Central memory CD8-positive, alpha-beta T cell (primary cell): ENCODE measurements at regions not wholly inside any gene's neighbourhood (a gene's known extent, or its start where the extent isn't known, plus 50 kb on each side); places are given as distances from the start of the nearest gene placed in this dataset.

Experiments
- ATAC-seq: fragments of 150-1000 bp; cut with Tn5 transposase; replicated peaks from 2 replicates; pipeline ENCODE4 v1.10.0; 2022; ENCODE audit warnings: mild to moderate bottlenecking, moderate FRiP score, moderate number of reproducible peaks; ENCODE audit not compliant: poor library complexity, severe bottlenecking; ENCODE audit errors: extremely low read depth
- DNase-seq, 2 donors: peaks; one replicate each; pipeline ENCODE4 v3.0.0; 2021; ENCODE audit warnings: low spot score in 2 of 2
- H3K27ac Mint-ChIP-seq: one replicate; pipeline ENCODE4 v1.8.0; 2022; ENCODE audit warnings: low read depth, mild to moderate bottlenecking, moderate library complexity, mixed read lengths
- H3K27me3 Mint-ChIP-seq: one replicate; pipeline ENCODE4 v1.8.0; 2022; ENCODE audit warnings: mixed read lengths
- H3K36me3 Mint-ChIP-seq: one replicate; pipeline ENCODE4 v1.8.0; 2022; ENCODE audit warnings: mild to moderate bottlenecking, moderate library complexity, mixed read lengths; ENCODE audit not compliant: insufficient read depth
- H3K4me1 Mint-ChIP-seq: one replicate; pipeline ENCODE4 v1.8.0; 2022; ENCODE audit warnings: mixed read lengths
- H3K4me3 Mint-ChIP-seq: one replicate; pipeline ENCODE4 v1.8.0; 2022; ENCODE audit warnings: mild to moderate bottlenecking, moderate library complexity, mixed read lengths
- H3K9me3 Mint-ChIP-seq: one replicate; pipeline ENCODE4 v1.8.0; 2022; ENCODE audit warnings: mixed read lengths

DNA sequence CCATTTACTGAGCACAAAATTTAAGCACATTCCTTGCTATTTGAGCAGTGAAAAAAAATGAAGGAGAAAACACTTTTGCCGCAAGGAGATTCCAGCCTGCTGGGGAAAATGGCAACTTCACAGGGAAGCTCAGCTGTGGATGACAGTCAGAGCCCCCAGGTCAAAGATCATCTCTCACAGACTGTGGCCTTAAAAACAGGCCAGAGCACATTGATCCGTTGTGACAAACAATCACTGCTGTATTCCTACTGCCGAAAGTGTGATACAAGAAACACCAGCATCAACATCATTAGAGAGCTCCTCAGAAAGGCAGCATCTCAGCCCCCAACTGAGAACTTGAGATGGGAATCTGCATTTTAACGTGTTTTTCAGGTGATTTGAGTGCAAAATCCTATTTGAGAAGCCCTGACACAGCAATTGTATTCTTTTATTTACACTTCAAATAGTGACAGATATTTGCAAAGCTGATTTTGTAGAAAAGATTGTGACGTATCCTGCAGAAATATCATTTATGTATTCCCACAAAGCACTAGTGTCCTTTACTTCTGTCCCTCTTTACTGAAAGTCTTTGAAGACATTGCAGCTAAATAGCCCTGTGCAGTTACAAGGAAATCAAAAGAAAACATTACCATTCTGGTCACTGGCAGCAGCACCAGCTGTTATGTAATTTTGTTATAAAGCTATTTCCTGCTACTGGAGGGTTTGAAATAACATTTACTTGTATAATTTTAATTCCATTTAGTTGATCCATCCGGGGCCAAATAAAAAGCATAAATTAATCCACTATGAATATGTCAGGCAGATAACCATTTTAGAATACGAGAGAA is 652.0 kb downstream of the LIG4 start:
- no peaks in the 10 kb centered on the region for H3K27me3 Mint-ChIP-seq
- H3K27ac Mint-ChIP-seq, result no peak overlapping the region
- no peaks in the 10 kb centered on the region for H3K36me3 Mint-ChIP-seq
- H3K4me1 Mint-ChIP-seq, result no peaks in the 10 kb centered on the region
- DNase-seq (no peak), ATAC-seq (no peak)
- no peak overlapping the region for H3K4me3 Mint-ChIP-seq
- H3K9me3 Mint-ChIP-seq, result peaks cover 22% of the 10 kb centered on the region

DNA sequence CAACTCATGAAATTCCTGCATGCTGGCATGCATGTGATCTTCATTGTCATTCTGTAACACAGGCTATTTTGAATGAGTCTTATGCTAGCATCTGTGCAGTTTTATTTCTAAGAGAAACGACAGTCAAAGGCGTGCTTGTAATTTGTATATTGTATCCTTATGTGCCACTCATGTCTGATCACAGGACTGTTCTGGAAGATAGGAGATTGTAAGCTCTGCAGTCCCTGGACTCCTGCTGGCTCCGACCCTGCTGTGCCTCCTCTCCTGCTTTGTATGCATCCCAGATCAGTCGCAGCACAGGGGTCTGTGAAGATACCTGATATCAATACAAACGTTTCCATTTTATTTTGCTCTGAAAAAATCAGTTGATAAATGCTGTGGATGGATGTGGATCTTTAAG is 653.1 kb downstream of the LIG4 start:
- DNase-seq (no peak), ATAC-seq (no peak)
- Mint-ChIP-seq H3K36me3 (no peaks in the 10 kb centered on the region), H3K27me3 (no peaks in the 10 kb centered on the region), H3K27ac (no peak overlapping the region), H3K4me3 (no peak overlapping the region), H3K4me1 (no peaks in the 10 kb centered on the region), H3K9me3 (peaks cover 22% of the 10 kb centered on the region)

DNA sequence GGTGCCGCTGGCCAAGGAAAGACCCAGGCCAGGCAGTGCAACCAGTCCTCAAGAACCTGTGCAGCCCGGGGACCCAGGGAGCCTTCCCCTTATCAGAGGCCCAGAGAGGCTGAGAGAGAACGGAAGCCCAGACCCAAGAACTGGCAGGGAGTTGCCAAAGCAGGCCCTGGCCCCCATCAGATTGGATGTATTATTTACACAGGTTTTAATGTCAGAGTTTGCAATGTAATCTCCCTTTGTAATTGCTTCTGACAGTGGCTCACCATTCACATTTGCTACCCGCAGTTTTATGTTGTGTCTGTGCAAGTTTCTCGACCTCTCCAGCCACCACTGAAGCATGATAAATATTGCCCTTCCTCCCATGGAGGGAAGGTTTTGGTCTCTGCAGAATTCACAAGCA is 660.9 kb downstream of the LIG4 start:
- Mint-ChIP-seq H3K27me3 (no peaks in the 10 kb centered on the region), H3K4me3 (no peak overlapping the region), H3K36me3 (no peaks in the 10 kb centered on the region), H3K4me1 (no peaks in the 10 kb centered on the region), H3K27ac (no peak overlapping the region), H3K9me3 (peaks cover 18% of the 10 kb centered on the region)
- DNase-seq (no peak), ATAC-seq (no peak)

DNA sequence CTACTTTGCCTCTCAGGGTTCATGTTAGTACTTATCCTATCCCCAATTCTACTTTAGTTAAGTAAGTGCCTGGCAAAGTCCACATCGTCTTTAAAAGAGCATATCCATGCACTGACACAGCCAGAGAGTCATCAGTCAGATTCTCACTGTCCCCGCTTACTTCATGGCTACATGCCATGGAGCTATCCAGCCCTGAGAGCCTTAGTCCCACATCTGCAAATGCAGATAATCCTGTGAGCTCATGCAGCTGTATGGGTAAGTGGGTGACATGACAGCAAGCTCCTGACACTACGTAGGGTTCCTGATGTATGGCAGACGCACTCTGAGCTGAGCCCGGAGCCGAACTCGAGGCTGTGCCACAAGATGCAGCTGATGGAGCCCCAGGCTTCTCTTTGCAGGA is 661.5 kb downstream of the LIG4 start:
- H3K27me3 Mint-ChIP-seq, result no peaks in the 10 kb centered on the region
- no peak overlapping the region for H3K27ac Mint-ChIP-seq
- H3K4me3 Mint-ChIP-seq, result no peak overlapping the region
- DNase-seq (no peak), ATAC-seq (no peak)
- H3K9me3 Mint-ChIP-seq, result peaks cover 18% of the 10 kb centered on the region
- H3K4me1 Mint-ChIP-seq, result no peaks in the 10 kb centered on the region
- H3K36me3 Mint-ChIP-seq, result no peaks in the 10 kb centered on the region

DNA sequence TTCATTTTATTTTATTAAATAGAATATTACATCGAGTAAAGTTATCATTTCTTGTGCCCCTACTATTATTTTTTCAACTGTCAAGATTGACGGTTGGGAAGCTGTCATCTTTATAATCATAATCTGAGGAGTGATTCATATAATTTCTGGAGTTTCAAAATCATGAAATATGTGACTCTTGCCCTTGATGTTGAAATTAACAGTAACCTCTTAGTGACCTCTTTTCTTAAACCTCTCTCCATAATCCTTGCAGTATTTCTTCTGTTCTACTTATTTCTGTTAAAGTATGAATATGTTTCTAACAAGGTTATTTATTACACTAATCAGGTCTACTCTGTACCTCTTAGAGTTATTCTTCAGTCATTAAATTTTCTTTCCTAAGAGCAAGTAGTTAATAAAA is 663.8 kb downstream of the LIG4 start:
- peaks cover 25% of the 10 kb centered on the region for H3K9me3 Mint-ChIP-seq
- no peaks in the 10 kb centered on the region for H3K27me3 Mint-ChIP-seq
- no peak for DNase-seq
- H3K27ac Mint-ChIP-seq, result no peak overlapping the region
- no peaks in the 10 kb centered on the region for H3K4me1 Mint-ChIP-seq
- peaks cover 1% of the 10 kb centered on the region for H3K36me3 Mint-ChIP-seq
- no peak for ATAC-seq
- no peak overlapping the region for H3K4me3 Mint-ChIP-seq

DNA sequence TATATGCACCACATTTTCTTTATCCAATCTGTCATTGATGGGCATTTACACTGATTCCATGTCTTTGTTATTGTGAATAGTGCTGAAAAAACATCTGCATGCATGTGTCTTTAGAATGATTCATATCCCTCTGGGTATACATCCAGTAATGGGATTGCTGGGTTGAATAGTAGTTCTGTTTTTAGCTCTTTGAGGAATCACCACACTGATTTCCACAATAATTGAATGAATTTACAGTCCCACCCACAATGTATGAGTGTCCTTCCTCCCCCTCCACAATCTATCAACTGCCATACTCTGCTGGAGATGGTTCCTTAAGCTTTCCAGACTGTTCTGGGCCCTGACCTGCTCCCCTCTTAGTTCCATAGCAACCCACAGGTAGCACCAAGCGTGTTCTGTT is 667.0 kb downstream of the LIG4 start:
- no peaks in the 10 kb centered on the region for H3K4me1 Mint-ChIP-seq
- H3K9me3 Mint-ChIP-seq, result peaks cover 40% of the 10 kb centered on the region

DNA sequence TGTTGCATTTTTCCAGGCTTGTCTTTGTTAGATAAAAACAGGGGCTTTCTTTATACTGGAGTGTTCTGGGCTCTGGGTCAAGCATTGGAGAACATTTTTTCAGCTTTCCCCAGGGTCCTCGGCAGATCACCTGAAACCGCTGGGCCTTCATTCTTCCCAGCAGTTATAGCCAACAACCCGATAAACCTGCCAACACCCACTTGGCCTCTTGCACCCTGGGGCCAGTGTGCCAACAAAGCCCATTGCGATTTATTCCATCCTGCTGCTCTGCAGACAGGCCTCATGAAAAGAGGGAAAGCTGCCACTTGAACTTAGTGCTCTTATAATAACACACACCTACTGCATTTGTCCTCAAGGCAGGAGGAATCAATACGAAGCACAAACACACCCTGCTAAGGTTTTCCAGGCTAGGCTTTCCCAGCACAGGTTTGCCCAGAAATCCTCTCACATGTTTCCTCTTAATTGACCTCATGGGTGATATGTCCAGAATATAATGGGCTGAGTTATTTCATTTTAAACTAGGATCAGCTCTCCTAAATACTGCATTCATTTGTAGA is 669.3 kb downstream of the LIG4 start:
- peaks cover 39% of the 10 kb centered on the region for H3K9me3 Mint-ChIP-seq
- DNase-seq (no peak), ATAC-seq (no peak)
- H3K27ac Mint-ChIP-seq, result no peak overlapping the region
- H3K36me3 Mint-ChIP-seq, result peaks cover 1% of the 10 kb centered on the region
- no peaks in the 10 kb centered on the region for H3K27me3 Mint-ChIP-seq
- no peak overlapping the region for H3K4me3 Mint-ChIP-seq
- no peaks in the 10 kb centered on the region for H3K4me1 Mint-ChIP-seq

More for the DNA sequence above, 667.0 kb downstream of the LIG4 start:
- DNase-seq, result no peak
- Mint-ChIP-seq H3K4me3 (no peak overlapping the region), H3K27me3 (no peaks in the 10 kb centered on the region), H3K36me3 (peaks cover 1% of the 10 kb centered on the region), H3K27ac (no peak overlapping the region)
- ATAC-seq, result no peak

DNA sequence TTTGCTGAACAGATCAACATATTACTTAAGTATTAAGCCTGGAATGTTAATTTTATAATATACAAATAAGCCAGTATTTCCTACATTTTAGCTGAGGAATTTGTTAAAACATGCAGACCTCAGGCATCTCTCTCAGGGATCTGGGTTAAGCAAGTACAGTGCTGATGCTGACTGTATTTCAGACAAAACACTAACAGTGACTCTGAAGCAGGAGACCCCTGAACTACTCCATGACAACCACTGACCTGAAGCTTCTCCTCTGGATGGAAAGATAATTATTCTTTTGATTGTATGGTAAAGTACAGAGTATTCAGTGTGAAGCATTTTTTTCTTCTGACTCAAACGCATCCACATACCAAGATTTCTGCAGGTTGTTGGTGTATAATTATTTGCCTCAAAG is 680.8 kb downstream of the LIG4 start:
- H3K27ac Mint-ChIP-seq, result no peak overlapping the region
- no peaks in the 10 kb centered on the region for H3K4me1 Mint-ChIP-seq
- peaks cover 17% of the 10 kb centered on the region for H3K9me3 Mint-ChIP-seq

DNA sequence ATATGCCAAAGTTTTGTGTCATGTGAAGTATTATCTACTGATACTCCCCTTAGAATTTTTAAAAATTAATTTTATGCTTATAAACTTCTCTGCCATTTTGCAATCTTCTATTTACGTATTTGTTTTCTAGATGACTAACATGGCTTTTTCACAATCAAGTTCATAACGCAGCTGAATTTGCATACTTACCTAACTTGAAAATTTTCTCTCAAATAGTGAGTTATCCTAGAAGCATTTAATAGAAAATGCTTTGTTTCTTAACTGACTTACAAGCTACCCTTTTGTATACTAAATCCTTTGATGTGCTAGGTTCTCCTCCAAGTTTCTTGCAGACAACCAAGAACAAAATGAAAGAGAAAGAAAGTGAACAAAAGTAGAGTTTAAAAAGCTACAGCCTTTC is 683.5 kb downstream of the LIG4 start:
- H3K4me1 Mint-ChIP-seq, result no peaks in the 10 kb centered on the region
- peaks cover 24% of the 10 kb centered on the region for H3K9me3 Mint-ChIP-seq
- ATAC-seq (no peak), DNase-seq (no peak)
- H3K27me3 Mint-ChIP-seq, result no peaks in the 10 kb centered on the region
- peaks cover 2% of the 10 kb centered on the region for H3K36me3 Mint-ChIP-seq
- H3K27ac Mint-ChIP-seq, result no peak overlapping the region
- H3K4me3 Mint-ChIP-seq, result no peak overlapping the region

More for the DNA sequence above, 680.8 kb downstream of the LIG4 start:
- Mint-ChIP-seq H3K36me3 (peaks cover 2% of the 10 kb centered on the region), H3K27me3 (no peaks in the 10 kb centered on the region), H3K4me3 (no peak overlapping the region)
- DNase-seq, result no peak
- ATAC-seq, result no peak

DNA sequence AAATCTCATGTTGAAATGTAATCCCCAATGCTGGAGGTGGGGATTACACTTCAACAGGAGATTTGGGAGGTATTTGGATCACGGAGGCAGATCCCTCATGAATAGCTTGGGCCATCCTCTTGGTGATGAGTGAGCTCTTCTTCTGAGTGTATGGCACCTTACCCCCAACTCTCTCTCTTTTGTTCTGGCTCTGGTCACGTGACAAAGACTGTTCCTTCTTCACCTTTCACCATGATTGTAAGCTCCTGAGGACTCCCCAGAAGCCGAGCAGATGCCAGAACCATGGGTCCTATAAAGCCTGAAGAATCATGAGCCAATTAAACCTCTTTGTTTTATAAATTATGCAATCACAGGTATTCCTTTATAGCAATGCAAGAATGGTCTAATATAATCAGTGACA is 684.2 kb downstream of the LIG4 start:
- H3K27me3 Mint-ChIP-seq, result no peaks in the 10 kb centered on the region
- H3K36me3 Mint-ChIP-seq, result peaks cover 2% of the 10 kb centered on the region
- no peak overlapping the region for H3K4me3 Mint-ChIP-seq
- no peak for ATAC-seq
- peaks cover 28% of the 10 kb centered on the region for H3K9me3 Mint-ChIP-seq
- no peak overlapping the region for H3K27ac Mint-ChIP-seq
- no peaks in the 10 kb centered on the region for H3K4me1 Mint-ChIP-seq
- no peak for DNase-seq

DNA sequence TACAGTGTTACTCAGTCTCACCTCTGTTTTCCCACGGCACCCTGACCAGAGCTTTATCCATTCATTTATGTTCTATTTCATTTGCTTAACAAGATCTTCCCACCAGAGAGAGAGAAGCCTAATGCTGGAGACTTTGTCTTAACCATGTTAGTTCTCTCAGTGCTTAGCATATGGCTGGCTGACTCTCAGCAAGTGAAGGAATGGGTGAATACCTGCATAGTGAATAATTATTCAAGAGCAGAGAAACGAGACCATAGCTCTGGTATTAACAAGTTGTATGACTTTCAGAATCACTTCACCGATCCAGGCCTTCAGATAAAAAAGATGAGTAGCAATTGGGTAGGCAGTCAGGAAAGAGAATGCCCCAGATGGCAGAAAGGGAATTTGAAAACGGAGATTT is 686.3 kb downstream of the LIG4 start:
- no peak for ATAC-seq
- DNase-seq, result no peak
- H3K9me3 Mint-ChIP-seq, result peaks cover 36% of the 10 kb centered on the region
- no peaks in the 10 kb centered on the region for H3K4me1 Mint-ChIP-seq
- H3K36me3 Mint-ChIP-seq, result peaks cover 2% of the 10 kb centered on the region
- no peak overlapping the region for H3K4me3 Mint-ChIP-seq
- no peaks in the 10 kb centered on the region for H3K27me3 Mint-ChIP-seq
- H3K27ac Mint-ChIP-seq, result no peak overlapping the region

DNA sequence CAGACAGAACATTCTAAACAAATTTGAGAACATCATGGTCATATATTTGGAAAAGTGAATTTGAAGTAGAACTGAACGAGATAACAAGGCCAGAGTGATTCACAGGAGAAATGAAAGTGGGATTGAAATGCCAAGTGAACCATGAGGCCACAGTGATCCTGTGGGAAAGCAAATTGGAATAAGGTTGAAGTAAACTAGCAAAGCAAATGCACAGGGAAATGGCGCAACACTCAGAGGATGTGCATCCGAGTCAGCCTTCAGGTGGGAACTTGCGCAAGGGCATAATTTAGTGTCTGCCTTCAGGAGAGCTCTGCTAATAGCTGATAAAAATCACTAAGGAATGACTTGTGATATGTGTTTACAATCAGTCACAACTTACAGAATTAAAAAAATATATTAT is 696.6 kb downstream of the LIG4 start:
- H3K4me3 Mint-ChIP-seq, result no peak overlapping the region
- H3K27ac Mint-ChIP-seq, result no peak overlapping the region
- H3K4me1 Mint-ChIP-seq, result no peaks in the 10 kb centered on the region
- peaks cover 25% of the 10 kb centered on the region for H3K9me3 Mint-ChIP-seq
- ATAC-seq (no peak), DNase-seq (no peak)
- no peaks in the 10 kb centered on the region for H3K36me3 Mint-ChIP-seq
- H3K27me3 Mint-ChIP-seq, result no peaks in the 10 kb centered on the region

DNA sequence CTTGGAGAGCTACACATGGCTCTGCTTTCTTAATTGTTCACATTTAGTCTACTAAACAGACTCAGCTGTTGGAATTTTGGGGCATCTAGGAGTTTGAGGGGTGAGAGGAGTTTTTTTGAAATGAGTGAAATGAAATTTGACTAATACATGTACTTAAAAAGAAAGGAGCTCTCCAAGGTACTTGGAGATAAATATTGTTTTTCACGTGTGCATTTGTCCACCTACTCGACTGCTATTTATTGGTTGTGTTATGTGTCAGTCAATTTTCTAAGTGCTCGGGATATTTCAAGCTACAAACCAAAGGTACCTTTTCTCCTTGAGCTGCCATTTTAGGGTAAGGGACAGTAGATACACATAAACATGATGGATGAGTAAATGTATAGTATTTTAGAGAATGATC is 697.0 kb downstream of the LIG4 start:
- Mint-ChIP-seq H3K4me3 (no peak overlapping the region), H3K27ac (no peak overlapping the region), H3K36me3 (no peaks in the 10 kb centered on the region), H3K4me1 (no peaks in the 10 kb centered on the region), H3K9me3 (peaks cover 29% of the 10 kb centered on the region), H3K27me3 (no peaks in the 10 kb centered on the region)
- no peak for ATAC-seq
- no peak for DNase-seq
